DMS153 treated with DMSO at 0.1 percent for 48 hours (cell line): ENCODE measurements at regions not wholly inside any gene's neighbourhood (a gene's known extent, or its start where the extent isn't known, plus 50 kb on each side); places are given as distances from the start of the nearest gene placed in this dataset.

Experiments used
- DNase-seq: peaks from one replicate; lab custom pipeline; 2025; ENCODE audit not compliant: unreplicated experiment; lab: John Stamatoyannopoulos, UW

DNA sequence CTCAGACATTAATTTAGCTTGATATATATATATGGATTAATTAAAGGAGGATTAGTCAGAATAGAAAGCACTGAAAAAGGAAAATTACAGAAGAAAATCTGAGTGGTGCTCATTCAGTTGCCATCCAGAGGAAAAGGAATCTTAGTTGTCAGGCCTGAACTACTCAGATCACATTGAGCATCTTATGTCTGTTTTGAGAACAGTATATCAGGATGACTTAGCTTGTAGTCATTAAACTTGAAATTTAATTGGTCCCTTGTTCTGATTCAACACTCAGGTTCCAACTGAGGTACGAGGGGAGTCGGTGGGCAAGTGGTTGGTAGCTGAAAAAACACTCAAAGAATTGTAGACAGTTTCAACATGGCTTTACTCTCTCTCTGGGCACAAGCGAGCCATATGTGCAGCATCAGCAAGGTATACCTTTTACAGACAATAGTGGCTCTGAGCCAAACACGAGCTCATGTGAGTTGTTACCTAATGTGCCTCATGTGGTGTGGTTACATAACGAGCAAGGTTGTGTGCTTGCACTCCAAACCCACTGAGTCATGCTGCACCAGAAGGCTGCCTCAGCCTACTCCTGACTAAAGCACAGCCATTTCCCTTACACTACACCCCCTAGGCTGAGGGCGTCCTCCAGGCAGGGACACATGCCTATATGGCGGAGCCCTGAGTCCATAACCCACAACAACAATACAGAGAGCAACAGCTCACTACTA lies 73.0 kb upstream of the HMGN3 start:
- DNase-seq = no peak

DNA sequence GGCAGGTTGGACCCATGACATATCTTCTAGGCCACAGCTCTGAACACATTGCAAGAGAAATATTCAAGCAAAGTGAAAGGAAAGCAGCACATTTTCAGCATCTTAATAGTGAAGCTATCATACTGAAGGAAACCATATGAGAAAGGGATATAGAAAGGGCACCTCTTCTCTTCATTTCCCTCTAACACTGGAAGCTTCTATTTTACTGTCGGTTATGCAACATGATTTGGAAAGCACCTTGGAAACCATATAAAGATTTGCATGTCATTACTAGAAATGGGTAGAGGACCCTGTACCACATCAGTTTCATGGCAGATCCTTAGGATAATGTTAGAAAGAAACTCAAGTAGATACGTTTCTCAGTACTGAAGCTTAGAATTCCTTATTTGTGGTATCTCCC lies 70.5 kb upstream of the HMGN3 start:
- DNase-seq = no peak

DNA sequence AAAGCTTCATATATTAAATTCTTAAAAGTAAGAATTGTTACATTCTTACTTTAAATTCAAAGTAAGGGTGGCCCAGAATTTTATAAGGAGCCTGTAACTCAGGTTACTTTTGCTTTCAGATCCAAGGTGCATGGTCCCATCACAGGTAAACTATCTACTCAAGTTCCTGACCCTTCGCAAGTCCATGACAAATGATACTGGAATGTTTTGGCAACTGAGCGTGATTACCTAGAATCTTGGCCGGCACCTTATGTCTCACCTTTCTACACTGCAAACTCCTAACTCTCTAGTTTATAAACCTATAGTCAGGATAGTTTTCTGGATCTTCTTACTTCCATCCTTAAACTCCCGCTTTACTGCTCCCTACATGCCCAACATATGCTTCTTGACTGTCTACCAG lies 67.9 kb upstream of the HMGN3 start:
- DNase-seq = no peak

DNA sequence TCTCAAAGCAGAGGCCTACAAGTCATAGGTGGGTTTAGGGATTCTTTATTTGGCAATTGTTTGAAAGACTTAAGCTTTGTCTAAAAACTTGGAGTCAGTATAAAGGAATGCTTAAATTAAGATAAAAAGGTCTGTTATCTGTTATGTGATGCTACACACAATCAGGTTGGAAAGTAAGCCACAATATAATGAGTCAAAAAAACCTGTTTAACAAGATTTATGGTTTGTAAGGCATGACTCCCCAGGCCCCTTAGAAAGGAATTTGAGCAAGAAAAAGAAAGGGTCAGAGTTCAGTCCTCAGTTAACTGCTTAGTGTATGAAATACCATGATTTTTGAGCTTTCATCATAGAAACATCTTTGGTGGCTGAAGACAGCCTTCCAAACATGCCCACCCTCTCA lies 66.8 kb upstream of the HMGN3 start:
- DNase-seq = no peak

DNA sequence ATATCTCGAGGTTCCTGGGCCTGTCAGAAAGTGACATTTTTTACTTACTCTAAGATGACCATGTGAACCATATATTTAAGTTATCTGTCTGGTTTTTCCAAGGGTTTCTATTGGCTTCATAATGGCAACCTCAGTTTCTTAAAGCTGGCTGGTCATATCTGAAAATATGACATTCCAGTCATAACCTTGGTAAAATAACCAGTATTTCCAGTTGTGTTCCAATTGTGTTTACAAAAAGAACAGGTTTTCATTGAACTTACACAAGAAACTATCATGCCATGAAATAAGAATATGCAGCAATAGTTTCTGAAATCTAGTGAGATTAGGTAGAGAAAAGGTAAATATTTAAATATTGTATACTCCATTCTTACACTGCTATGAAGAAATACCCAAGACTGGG lies 61.7 kb upstream of the HMGN3 start:
- no peak for DNase-seq
